ENCODE measurements at regions not wholly inside any gene's neighbourhood (a gene's known extent, or its start where the extent isn't known, plus 50 kb on each side); places are given as distances from the start of the nearest gene placed in this dataset.

DNA sequence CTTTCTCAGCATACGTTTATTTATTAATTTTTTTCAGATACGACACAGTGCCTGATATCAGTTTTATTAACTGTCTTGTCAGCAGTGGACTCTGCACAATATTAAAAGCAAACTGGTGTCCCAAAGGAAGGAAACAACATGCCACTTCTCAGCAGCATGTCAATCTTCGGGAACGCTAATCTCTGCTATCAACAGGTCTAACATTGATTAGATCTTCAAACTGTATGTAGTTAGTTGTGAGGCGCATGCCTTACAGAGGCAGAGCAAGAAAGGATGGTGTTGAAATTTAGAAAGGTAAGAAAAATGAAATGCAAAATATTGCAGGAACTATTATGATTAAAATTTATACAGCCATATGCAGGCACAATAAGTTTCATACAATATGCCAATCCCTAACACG is 233.7 kb upstream of the NDST3 start:
- H3K27ac ChIP-seq: no peak overlapping the region
- TF ChIP-seq, protein P1, sequence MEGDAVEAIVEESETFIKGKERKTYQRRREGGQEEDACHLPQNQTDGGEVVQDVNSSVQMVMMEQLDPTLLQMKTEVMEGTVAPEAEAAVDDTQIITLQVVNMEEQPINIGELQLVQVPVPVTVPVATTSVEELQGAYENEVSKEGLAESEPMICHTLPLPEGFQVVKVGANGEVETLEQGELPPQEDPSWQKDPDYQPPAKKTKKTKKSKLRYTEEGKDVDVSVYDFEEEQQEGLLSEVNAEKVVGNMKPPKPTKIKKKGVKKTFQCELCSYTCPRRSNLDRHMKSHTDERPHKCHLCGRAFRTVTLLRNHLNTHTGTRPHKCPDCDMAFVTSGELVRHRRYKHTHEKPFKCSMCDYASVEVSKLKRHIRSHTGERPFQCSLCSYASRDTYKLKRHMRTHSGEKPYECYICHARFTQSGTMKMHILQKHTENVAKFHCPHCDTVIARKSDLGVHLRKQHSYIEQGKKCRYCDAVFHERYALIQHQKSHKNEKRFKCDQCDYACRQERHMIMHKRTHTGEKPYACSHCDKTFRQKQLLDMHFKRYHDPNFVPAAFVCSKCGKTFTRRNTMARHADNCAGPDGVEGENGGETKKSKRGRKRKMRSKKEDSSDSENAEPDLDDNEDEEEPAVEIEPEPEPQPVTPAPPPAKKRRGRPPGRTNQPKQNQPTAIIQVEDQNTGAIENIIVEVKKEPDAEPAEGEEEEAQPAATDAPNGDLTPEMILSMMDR (conservative IDR thresholded peaks at IDR 0.05): no peak

DNA sequence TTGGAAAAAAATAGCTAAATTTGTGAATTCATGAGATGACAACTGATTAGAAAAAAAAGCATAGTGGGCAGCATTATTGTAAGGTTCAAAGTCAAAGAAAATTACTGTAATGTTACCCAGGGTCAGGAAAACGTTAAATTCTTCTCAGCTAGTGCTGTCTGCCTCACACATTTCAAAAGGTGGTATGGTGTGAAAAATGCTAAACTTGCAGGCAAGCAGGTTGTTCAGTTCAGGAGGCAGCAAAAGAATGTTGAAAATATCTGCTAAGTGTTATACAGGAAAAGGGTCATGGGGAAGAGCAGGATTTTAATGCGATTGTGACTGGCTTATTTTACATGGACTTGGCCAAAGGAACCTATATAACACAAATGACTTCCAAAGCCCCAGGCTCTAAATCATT is 232.5 kb upstream of the NDST3 start:
- TF ChIP-seq, protein P1 (conservative IDR thresholded peaks at IDR 0.05): no peak
- no peak overlapping the region for H3K27ac ChIP-seq

DNA sequence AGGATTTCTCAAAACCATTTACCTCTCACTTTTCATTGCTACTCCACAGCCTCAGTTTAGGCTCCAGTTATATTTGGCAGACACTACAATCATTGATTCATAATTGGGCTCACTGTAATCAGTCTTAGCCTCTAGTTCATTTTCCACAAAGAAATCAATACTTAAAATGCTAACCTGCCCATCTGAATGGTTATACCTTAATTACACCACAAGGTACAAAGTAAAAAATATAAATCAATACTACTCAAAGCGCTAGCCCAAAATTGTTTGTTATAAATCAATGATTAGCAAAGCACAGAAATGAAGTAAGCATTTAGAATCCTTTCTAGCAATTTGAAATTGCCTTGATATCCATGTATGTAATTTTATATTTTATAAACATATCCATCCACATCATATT is 222.6 kb upstream of the NDST3 start:
- TF ChIP-seq, protein P1 (conservative IDR thresholded peaks at IDR 0.05): no peak
- no peak overlapping the region for H3K27ac ChIP-seq

DNA sequence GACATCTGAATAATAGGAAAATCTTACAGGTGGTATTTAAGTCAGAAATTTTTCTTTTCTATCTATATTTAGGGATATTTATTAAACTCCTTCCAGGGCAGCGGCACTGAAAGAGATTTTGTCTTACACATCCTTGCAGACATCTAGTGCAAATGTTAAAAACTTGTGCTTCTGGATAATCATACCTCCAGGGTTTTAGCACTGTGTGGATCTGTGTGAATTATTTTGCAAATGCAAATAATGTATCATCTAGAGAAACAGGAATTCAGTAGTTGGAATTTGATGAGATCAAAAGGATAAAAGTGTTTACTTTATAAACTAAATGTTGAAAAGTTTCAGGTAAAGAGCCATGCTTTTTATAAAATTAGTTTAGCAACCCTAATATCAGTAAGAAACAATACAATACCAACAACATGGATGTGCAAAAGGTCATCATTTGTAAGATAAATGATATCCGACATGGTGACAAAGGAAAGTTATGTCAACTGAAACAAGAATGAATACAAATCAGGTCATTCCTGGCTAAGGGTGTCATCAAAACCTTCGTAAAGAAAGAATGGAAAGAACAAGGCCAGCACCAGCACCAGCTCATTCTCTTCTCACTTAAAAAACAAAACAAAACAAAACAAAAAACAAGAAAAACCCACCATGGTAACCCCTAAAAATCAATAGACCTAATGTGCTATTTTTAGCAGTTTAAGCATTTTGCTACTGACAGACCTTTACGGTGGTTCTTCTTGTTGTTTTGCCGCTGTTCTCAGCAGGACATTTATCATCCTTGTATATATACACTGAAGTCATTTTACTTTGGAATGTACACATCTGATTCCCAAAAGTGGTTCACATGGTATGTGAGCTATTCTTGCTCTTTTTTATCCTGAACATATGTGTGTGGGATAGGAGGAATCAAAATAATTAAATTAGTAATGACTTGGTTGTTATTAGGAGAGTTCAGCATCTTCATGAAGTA is 219.7 kb upstream of the NDST3 start:
- TF ChIP-seq, protein P1 (conservative IDR thresholded peaks at IDR 0.05): no peak

DNA sequence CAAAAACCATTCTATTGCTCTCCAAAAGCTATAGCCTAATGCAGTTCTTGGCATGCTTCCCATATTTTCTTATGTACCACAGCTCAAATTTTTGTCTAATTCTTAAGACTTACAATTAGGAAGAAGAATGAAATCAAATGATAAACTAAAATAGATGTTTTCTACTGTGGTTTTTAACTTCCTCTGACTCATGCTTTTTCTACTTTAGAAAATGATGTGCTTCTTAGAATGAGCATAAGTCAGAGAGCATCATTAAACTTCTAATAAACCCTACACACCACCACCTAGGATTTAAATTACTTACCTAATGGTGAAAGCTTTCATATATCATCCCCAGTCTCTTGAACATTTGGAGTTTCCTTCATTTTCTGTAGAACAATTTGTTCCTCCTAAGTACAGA is 217.0 kb upstream of the NDST3 start:
- H3K27ac ChIP-seq: no peak overlapping the region
- TF ChIP-seq, protein P1 (conservative IDR thresholded peaks at IDR 0.05): no peak

More for the DNA sequence above, 219.7 kb upstream of the NDST3 start:
- no peak overlapping the region for H3K27ac ChIP-seq

DNA sequence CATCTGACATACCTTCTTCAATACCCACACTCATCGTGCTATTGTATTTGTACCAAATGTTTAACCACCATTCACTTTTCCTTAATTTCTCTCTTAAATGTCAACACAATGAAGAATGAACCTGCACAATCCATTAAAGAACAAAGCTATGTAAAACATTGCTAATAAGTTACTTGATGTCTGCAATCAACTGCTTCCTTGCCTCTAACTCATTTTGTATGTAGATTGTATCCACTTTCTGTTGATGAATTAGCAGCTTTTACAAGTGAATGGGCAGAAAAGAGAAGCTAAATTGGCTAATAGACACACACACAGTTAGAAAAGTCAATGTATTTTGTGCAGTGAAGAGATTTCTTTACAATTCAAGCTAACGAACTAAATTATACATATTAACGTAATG is 212.5 kb upstream of the NDST3 start:
- TF ChIP-seq, protein P1 (conservative IDR thresholded peaks at IDR 0.05): no peak

DNA sequence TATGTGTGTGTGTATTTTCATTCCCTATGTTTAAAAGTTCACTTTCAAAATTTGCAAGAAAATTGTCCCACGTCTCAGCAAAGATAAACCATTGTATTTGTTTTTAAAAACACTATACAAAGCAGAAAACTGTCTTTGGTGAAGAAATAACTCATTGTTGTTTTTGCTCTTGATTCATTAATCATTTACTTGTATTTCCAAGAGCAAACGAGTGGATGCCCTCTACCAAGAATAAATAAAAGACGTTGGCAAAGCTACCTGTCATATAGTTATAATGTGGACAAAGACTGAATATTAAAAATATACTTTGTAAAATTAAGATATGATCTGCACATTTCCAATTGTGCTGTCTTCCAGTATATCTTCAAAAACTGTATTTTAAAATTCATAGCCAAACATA is 210.9 kb upstream of the NDST3 start:
- no peak overlapping the region for H3K27ac ChIP-seq
- TF ChIP-seq, protein P1 (conservative IDR thresholded peaks at IDR 0.05): no peak

More for the DNA sequence above, 212.5 kb upstream of the NDST3 start:
- H3K27ac ChIP-seq: no peak overlapping the region
